ENCODE measurements at regions not wholly inside any gene's neighbourhood (a gene's known extent, or its start where the extent isn't known, plus 50 kb on each side); places are given as distances from the start of the nearest gene placed in this dataset.
A peak's percentile ranks its signal among the peaks of the same experiment; 100 is the strongest.

DNA sequence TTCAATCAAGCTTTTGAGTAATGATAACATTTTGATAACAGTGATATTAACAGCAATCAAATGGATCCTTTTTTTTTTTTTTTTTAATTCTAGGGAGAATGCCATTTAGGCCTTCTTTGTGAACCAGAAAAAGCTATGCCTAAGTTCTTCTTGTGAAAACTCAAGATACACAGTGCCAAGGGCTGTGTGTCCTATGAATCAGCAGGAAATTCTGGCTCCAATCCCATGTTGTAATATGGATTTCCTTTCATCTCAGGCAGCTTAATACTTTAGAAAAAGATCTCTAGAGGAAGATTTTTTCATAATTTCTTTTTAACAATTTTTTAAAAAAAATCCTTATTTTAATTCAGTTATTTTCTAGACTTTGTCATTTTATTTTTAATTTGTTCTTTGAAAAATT, 96.1 kb downstream of the NUDT12 start:
- FAIRE-seq (peak; percentile 60), DNase-seq (no peak)
- TF ChIP-seq CTCF (IDR thresholded peaks at IDR 0.05; ENCODE audit: borderline replicate concordance, extremely low read depth, insufficient read depth): no peak
- no peaks in the 10 kb centered on the region for H3K27me3 ChIP-seq (ENCODE audit: control insufficient read depth, insufficient read depth, low read length)
- H3K4me1 ChIP-seq (ENCODE audit: control insufficient read depth in 2 of 3, insufficient read depth in 2 of 3, low read depth in 1 of 3, low read length in 3 of 3): no peaks in the 10 kb centered on the region
- H3K27ac ChIP-seq (ENCODE audit: low read depth in 2 of 2, low read length in 2 of 2): no peak overlapping the region
- no peak overlapping the region for H3K4me3 ChIP-seq (ENCODE audit: low read length in 3 of 3)
- no peaks in the 10 kb centered on the region for H3K36me3 ChIP-seq (ENCODE audit: control insufficient read depth in 2 of 3, insufficient read depth in 3 of 3, low read length in 3 of 3)
- no peak overlapping the region for H3K9ac ChIP-seq (ENCODE audit: low read length in 3 of 3)
- intact Hi-C loops (cut with DNase I): no loop called here
- no peaks in the 10 kb centered on the region for H3K9me3 ChIP-seq (ENCODE audit: control insufficient read depth in 2 of 3, insufficient read depth in 1 of 3, low read length in 3 of 3)

DNA sequence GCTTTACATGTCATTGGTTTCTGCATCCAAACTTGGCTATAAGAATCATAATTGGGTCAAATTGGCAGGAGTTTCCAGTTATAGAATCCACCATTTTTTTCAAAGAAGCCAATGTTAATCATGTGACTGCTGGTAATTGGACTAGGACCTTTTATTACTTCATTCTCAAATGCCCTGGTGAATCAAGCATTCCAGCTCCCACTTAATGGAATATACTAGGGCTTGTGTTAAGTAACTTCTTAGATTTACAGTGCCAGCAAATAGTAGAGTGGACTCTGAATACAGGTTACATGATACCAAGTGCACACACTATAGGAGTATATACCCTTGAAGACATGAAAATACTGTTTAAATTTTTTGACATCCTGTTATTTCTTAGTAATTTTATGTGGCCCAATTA, 96.7 kb downstream of the NUDT12 start:
- intact Hi-C loops (cut with DNase I): no loop called here
- FAIRE-seq: no peak
- no peak overlapping the region for H3K9ac ChIP-seq (ENCODE audit: low read length in 3 of 3)
- no peaks in the 10 kb centered on the region for H3K4me1 ChIP-seq (ENCODE audit: control insufficient read depth in 2 of 3, insufficient read depth in 2 of 3, low read depth in 1 of 3, low read length in 3 of 3)
- no peak overlapping the region for H3K4me3 ChIP-seq (ENCODE audit: low read length in 3 of 3)
- no peaks in the 10 kb centered on the region for H3K36me3 ChIP-seq (ENCODE audit: control insufficient read depth in 2 of 3, insufficient read depth in 3 of 3, low read length in 3 of 3)
- DNase-seq: no peak
- H3K27me3 ChIP-seq (ENCODE audit: control insufficient read depth, insufficient read depth, low read length): no peaks in the 10 kb centered on the region
- no peak for TF ChIP-seq CTCF (IDR thresholded peaks at IDR 0.05; ENCODE audit: borderline replicate concordance, extremely low read depth, insufficient read depth)
- no peak overlapping the region for H3K27ac ChIP-seq (ENCODE audit: low read depth in 2 of 2, low read length in 2 of 2)
- no peaks in the 10 kb centered on the region for H3K9me3 ChIP-seq (ENCODE audit: control insufficient read depth in 2 of 3, insufficient read depth in 1 of 3, low read length in 3 of 3)

DNA sequence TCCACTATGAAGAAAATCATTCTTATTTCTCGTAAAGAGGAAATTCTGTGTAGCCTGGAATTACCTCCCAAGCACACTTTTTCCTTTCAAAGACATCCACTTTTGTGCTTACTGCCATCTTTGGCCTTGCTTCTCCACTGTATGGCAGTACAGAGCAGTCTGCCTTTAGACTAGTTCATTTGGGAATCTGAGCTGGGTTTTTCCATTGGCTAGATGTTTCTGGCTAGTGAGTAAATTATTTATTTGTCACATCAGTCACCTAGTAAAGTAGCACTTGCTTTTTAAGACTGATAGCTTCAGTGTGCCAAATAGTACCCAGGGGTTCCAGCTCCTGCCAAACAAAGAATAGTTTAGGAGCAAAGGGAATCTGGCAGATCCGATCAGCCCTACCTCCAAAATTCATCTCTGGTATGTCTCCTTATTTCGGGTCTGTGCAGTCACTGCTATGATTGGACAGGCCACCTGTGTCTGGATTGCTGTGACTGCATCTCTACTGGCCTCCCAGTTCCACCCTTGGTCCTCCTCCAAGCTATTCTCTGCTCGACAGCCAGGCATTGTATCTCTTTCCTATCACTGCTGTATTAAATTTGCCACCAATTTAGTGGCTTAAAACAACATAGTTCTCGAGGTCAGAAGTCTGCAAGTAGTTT, 97.6 kb downstream of the NUDT12 start:
- H3K27me3 ChIP-seq (ENCODE audit: control insufficient read depth, insufficient read depth, low read length): no peaks in the 10 kb centered on the region
- DNase-seq: no peak
- intact Hi-C loops (cut with DNase I): no loop called here
- no peaks in the 10 kb centered on the region for H3K36me3 ChIP-seq (ENCODE audit: control insufficient read depth in 2 of 3, insufficient read depth in 3 of 3, low read length in 3 of 3)
- no peaks in the 10 kb centered on the region for H3K9me3 ChIP-seq (ENCODE audit: control insufficient read depth in 2 of 3, insufficient read depth in 1 of 3, low read length in 3 of 3)
- no peak for FAIRE-seq
- no peaks in the 10 kb centered on the region for H3K4me1 ChIP-seq (ENCODE audit: control insufficient read depth in 2 of 3, insufficient read depth in 2 of 3, low read depth in 1 of 3, low read length in 3 of 3)
- TF ChIP-seq CTCF (IDR thresholded peaks at IDR 0.05; ENCODE audit: borderline replicate concordance, extremely low read depth, insufficient read depth): no peak
- no peak overlapping the region for H3K4me3 ChIP-seq (ENCODE audit: low read length in 3 of 3)
- H3K27ac ChIP-seq (ENCODE audit: low read depth in 2 of 2, low read length in 2 of 2): no peak overlapping the region
- no peak overlapping the region for H3K9ac ChIP-seq (ENCODE audit: low read length in 3 of 3)

- H3K9ac ChIP-seq (ENCODE audit: low read length in 3 of 3): no peak overlapping the region
- no peaks in the 10 kb centered on the region for H3K4me1 ChIP-seq (ENCODE audit: control insufficient read depth in 2 of 3, insufficient read depth in 2 of 3, low read depth in 1 of 3, low read length in 3 of 3)
- H3K36me3 ChIP-seq (ENCODE audit: control insufficient read depth in 2 of 3, insufficient read depth in 3 of 3, low read length in 3 of 3): no peaks in the 10 kb centered on the region
- DNase-seq (no peak), FAIRE-seq (no peak)
- H3K4me3 ChIP-seq (ENCODE audit: low read length in 3 of 3): no peak overlapping the region
- H3K9me3 ChIP-seq (ENCODE audit: control insufficient read depth in 2 of 3, insufficient read depth in 1 of 3, low read length in 3 of 3): no peaks in the 10 kb centered on the region
- no peaks in the 10 kb centered on the region for H3K27me3 ChIP-seq (ENCODE audit: control insufficient read depth, insufficient read depth, low read length)
- intact Hi-C loops (cut with DNase I): no loop called here
- TF ChIP-seq CTCF (IDR thresholded peaks at IDR 0.05; ENCODE audit: borderline replicate concordance, extremely low read depth, insufficient read depth): no peak
- no peak overlapping the region for H3K27ac ChIP-seq (ENCODE audit: low read depth in 2 of 2, low read length in 2 of 2)
Measured at GRCh38 chr5:103463261-103463660, 99.3 kb downstream of the NUDT12 start.
